ENCODE measurements at regions not wholly inside any gene's neighbourhood (a gene's known extent, or its start where the extent isn't known, plus 50 kb on each side); places are given as distances from the start of the nearest gene placed in this dataset.

- TF ChIP-seq, protein P1, sequence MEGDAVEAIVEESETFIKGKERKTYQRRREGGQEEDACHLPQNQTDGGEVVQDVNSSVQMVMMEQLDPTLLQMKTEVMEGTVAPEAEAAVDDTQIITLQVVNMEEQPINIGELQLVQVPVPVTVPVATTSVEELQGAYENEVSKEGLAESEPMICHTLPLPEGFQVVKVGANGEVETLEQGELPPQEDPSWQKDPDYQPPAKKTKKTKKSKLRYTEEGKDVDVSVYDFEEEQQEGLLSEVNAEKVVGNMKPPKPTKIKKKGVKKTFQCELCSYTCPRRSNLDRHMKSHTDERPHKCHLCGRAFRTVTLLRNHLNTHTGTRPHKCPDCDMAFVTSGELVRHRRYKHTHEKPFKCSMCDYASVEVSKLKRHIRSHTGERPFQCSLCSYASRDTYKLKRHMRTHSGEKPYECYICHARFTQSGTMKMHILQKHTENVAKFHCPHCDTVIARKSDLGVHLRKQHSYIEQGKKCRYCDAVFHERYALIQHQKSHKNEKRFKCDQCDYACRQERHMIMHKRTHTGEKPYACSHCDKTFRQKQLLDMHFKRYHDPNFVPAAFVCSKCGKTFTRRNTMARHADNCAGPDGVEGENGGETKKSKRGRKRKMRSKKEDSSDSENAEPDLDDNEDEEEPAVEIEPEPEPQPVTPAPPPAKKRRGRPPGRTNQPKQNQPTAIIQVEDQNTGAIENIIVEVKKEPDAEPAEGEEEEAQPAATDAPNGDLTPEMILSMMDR (IDR thresholded peaks at IDR 0.05; ENCODE audit: low read depth, low read length): no peak
- no peak for TF ChIP-seq POLR2A (IDR thresholded peaks at IDR 0.05; ENCODE audit: extremely low read depth, insufficient read length)
Measured at GRCh38 chr6:3531481-3531880, 74.6 kb upstream of the SLC22A23 start.

Data from NB4 (cell line).